DMS79 treated with DMSO at 0.1 percent for 48 hours (cell line): ENCODE measurements at regions not wholly inside any gene's neighbourhood (a gene's known extent, or its start where the extent isn't known, plus 50 kb on each side); places are given as distances from the start of the nearest gene placed in this dataset.
"Not testable (repeated sequence)": the region's sequence is repeated elsewhere in the genome, so short reads cannot be mapped to it uniquely, and the experiment has no call there.

Experiments used
- DNase-seq: peaks from one replicate; lab custom pipeline; 2025; lab: John Stamatoyannopoulos, UW

DNA sequence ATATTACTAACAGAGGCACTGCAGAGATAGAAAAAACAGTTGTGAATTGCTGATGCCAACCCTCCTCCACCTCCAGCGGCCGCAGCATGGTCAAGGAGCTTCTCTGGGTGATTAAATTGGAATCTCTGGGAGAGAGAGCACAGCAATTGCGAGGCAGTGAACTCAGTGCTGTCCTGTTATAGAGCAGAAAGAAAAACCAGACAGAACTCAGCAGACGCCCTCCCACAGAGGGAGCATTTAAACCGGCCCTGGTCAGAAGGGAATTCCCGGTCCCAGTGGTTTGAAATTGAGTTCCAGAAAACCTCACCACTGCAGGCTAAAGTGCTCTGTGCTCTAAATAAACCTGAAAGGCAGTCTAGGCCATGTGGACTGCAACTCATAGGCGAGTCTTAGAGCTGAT is 175.4 kb downstream of the SQOR start:
- DNase-seq, result no peak

DNA sequence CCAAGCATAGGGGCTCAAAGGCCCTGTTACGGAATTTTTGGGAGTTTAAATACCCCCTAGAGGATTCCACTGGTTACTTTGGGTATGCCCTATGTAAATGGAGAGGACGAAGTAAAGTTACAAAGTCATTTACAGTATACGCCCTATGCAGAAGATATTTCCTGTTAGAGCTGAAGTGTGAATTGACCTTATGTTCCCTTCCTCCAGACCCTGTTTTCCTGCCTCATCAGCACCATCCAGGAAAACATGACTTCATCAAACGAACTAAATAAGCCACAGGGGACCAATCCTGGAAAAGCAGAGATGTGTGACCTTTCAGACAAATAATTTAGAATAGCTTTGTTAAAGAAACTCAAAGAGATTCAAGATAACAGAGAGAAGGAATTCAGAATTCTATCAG is 177.4 kb downstream of the SQOR start:
- DNase-seq, result no peak

DNA sequence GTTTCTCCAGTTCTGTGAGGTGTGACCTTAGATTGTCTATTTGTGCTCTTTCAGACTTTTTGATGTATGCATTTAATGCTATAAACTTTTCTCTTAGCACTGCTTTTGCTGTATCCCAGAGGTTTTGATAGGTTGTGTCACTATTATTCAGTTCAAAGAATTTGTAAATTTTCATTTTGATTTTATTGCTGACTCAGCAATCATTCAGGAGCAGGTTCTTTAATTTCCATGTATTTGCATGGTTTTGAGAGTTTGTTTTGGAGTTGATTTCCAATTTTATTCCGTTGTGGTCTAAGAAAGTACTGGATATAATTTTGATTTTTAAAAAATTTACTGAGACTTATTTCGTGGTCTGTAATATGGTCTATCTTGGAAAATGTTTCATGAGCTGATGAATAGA is 182.7 kb downstream of the SQOR start:
- not testable (repeated sequence) for DNase-seq

DNA sequence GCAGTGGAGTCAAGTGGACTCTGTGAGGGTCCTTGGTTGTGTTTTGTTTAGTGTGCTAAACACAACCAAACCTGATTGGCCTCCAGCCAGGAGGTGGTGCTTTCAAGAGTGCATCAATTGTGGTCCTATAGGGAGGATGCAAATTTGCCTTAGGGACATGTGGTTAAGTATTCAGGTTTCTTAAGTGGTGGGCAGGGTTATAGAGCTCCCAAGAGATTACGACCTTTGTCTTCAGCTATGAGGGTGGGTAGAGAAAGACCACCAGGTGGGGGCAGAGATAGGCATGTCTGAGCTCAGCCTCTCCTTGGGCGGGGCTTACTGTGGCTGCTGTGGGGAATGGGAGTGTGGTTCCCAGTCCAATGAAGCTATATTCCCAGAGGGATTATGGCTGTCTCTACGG is 186.6 kb downstream of the SQOR start:
- DNase-seq, result no peak

DNA sequence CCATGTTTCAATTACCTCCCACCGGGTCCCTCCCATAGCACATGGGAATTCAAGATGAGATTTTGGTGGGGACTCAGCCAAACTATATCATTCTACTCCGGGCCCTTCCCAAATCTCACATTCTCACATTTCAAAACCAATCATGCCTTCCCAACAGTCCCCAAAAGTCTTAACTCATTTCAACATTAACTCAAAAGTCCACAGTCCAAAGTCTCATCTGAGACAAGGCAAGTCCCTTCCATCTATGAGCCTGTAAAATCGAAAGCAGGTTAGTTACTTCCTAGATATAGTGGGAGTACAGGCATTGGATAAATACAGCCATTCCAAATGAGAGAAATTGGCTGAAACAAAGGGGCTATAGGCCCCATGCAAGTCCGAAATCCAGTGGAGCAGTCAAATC is 188.1 kb downstream of the SQOR start:
- not testable (repeated sequence) for DNase-seq

DNA sequence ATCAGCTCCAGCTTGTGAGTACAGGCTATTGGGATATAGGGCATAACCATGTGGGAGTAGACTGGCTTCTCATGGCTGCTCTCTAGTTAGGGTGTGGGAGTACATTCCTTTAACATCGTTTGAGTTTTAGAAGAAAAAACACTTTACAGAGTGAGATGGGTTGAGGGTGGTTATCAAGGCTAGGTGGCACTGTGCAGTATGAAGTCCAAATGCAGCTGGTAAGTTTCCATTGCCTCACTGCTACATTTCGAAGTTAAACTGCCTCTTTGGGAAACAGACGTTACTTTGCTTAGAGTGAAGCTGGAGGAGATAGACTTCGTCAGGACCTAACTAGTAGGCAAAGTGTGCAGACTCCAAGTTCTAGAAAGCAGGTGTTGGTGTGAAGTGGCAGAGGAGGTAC is 192.4 kb downstream of the SQOR start:
- DNase-seq, result no peak

DNA sequence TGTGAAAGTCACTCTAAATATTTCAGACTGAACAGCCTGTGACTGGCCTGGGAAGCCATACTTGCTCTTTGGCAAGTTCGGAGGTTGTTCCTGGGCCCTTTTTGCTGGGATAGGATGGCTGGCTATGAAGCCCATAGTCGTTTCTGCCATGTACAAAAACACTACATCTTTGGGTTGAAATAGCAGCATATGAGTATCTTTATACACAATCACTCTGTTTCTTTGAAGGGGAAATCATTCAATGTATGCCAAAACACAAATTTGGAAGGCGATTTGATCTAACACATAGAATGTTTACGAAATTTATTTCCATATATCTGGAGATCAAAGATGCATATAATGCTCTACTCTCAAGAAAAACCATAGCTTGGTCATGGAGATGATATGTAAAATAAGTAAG is 192.9 kb downstream of the SQOR start:
- no peak for DNase-seq

DNA sequence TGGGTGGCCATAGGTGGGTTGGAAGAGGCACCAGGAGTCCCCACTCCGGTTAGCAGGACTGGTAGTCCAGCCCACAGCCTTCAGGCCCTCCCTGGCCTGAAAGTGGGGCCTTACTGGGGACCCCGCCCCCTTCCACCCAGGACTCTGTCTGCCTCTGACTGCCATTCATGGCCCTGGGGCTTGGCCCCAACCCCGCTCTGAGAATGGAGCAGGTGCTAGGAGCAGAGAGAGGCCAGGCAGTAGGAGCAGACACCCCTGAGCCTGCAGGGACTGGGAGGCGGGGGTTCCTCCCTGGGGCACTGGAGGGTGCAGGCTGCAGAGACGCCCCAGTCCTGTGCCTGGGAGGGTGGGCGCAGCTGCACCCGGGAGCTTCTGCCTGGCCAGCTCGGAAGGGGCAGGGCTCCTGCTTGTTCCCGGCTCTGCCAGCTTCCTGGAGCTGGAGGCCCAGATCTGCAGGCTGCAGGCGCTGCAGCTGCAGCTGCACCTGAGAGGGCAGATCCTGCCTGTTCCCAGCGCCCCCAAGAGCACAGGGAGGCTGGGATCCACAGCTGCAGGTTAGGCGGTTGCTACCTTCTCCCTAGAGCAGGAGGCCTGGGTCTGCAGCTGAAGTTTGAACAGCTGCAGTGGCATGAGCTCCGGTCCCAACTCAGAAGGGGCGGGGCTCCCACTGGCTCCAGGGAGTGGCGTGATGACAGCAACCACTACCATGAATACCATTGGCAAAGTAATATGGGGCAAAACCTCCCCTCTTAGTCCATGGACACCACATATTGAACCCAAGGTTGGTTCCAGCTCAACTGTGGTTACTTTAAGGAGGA is 194.7 kb downstream of the SQOR start:
- no peak for DNase-seq

DNA sequence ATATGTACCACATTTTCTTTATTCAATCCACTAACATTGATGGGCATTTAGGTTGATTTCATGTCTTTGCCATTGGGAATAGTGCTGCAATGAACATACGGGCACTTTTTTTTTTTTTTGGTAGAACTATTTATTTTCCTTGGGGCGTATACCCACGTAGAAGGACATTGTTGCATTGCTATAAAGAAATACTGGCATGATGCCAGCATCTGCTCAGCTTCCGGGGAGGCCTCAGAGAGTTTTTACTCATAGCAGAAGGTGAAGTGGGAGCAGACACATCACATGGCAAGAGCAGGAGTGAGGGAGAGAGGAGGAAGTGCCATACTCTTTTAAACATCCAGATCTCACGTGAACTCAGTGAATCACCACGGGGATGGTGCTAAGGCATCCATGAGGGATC is 197.0 kb downstream of the SQOR start:
- no peak for DNase-seq

DNA sequence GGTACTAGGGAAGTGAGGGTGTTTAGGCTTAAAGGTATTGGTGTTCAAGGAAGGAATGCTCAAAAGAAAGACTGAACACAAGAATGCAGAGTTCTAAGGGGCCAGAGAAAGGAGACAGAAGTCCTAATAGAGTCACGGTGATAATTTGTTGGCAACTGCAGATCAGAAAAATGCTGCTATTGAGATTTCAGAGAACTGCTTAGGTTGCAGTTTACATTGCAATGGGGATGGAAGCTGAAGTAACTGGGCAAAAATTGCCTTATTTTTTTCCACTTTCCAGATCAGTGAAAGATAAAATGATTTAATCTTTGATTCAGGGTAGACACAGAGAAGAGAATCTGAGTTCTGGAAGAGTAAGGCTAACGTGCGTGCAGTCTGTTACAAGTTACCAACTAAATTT is 199.8 kb downstream of the SQOR start:
- no peak for DNase-seq

DNA sequence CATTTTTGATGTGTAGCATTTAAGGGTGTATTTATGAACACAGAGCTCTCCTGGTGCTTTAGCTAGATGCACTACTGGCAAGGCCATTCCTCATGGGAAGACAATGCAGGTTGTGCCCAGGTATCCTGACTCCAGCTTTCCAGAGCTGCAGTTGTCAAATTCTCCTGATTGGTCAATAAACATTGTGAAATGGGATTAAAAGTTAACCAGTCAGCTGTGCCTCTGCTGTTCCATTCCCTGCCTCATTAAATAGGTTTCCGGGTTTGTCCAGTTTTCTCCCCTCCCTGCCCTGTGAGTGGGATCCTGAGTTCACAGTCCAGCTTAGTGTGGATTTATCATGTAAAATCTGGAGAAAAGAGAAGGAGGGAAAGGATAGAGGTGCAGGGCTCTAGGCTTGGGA is 207.3 kb downstream of the SQOR start:
- no peak for DNase-seq

DNA sequence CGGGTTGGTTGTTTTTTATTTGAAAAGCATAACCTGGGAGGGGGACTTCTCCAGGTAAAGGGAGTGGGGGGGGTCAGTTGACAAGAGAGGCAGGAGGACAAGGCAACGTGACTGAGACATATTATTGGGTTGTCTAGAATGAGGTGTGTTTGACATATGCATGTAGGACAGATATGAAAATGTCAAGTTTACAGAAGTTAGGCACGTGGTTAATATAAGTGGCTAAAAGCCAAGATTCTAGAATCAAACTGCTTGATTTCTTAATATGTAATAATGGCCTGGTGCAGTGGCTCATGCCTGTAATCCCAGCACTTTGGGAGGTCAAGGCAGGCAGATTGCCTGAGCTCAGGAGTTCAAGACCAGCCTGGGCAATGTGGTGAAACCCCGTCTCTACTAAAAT is 212.8 kb downstream of the SQOR start:
- no peak for DNase-seq

DNA sequence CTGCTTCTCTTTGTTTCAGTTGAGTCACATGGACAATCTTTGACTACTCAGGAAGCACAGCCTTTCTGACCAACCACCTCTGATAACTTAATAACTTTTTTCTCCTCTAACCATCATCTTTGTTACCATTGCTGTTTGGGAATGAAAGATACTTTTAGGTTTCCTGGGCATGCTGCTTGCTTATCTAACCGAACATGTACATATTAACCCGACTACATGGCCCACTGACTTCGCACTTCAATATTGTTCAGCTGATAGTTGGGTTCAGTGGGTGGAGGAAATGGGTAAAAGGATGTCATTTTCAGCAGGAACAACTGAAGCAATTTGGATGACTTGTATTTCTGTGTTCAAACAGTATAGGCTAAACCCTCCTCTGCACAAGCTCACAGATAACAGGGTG is 214.3 kb downstream of the SQOR start:
- no peak for DNase-seq

DNA sequence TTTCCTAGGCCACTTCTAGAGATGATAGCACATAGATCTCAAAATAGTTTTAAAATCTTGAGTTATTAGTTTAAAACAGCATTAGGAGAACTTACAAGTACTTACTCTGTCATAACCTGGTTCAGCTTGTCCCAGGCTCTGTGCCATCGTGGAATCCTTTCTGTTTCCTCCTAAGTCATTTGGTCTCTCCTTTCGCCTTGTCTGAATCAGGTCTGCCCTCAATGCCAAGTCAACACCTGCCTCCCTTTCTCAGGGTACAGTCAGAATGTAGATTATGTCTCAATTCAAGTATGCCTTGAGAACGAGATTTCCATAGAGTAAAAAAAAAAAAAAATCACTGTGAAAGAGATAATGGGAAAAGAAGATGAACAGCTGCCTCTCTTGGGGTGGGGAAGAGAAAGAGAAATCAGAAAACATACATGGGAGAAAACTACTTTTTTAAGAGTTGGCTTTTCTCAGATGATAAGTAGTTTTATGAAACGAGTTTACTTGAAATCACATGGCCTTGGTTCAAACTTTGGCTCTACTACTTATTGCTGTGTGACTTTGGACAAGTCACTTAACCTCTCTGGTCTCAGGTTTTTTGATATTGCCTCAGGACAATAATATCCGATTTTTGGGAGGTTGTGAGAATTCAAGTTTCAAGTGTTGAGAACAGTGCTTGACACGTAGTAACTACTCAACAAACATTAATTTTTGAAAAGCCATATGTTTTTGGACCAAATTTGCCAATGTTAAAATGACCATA is 219.8 kb downstream of the SQOR start:
- DNase-seq, result no peak

DNA sequence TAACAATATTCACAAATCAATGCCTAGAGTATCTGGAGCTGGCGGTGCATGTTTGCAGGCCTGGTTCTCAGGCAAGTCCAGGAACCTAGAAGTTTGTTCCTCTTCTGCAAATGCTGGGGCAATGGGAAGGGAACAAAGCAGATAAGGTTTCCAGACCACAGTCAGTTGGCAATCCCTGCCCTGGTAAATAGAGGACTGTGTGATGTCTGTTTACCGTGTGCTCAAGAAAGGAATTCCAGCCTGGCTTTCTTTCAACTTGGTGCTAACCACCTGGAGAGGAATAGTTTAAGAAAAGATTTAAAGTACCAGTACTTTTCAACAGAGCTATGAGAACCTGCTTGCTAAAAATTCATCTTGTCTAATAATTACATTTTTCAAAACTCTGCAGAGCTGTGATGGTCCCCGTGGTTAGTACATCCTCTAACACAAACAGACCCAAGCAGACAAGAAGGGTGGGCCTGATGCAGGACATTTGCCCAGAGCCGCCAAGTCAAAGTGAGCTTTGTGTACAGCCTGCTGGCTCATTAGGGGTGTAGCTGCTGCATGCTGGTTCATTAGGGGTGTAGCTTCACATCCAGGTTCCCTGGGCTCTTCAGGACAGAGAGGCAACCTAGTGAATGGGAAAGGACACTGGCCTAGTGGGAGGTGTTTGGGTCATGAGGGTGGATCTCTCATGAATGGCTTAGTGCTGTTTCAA is 220.5 kb downstream of the SQOR start:
- DNase-seq, result no peak

DNA sequence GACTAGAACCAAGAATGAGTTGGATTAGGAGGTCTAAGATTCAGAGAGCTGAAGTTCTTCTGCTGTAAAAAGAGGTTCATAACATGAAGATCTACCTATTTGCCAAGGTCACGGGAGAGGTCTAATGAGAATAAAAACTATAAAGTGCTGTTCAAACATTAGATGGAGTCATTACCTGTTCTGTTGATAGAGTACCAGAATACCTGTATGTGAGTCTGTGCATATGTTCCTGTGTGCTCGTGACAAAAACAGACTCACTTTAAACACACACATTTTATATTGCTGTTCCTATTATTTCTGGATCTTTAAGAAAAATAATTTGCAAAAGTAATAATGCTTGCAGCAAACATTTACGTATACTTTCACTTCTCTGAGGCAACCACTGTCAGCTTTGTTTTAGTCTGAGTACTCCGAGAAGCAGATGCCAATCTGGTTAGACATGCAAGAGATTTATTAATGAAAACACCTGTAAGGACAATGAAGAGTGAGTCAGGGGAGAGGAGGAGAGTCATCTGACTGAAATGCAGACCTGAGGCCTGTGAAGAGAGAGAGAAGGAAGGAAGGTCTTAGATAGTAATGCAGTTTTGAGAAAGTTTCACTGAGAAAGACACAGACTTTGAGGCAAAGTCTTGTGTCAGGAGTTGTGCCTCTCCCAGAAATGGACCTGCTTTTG is 221.2 kb downstream of the SQOR start:
- DNase-seq, result no peak

DNA sequence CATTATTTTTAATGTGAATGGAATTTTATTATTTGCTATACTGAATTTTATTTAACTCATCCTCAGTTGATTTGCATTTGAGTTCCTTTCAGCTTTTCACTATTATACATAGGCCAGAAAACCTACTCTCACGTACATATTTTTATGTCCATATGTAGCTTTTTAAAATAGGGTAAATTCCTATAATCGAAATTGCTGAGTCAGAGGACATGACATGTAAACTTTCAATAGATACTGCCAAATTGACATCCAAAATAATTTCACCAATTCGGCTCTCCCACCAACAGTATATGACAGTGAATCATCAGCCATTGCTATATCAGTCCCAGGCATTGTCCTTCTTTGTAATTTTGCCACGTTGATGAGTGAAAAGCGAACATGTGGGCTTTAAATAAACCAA is 222.5 kb downstream of the SQOR start:
- no peak for DNase-seq

DNA sequence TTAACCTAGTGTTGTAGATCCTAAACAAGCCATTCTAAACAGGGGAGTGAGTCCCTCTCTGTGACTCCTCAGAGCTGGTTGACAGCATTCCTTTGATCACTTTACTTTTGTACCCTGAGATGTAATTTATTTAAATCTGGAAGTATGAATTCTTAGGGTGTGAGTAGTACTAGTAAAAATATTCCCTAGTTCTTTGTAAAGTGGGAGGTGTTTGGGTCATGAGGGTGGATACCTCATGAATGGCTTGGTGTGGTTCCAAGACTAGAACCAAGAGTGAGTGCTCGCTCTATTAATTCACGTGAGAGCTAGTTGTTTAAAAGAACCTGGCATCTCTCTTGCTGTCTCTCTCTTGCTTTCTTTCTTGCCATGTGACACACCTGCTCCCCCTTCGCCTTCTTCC is 223.7 kb downstream of the SQOR start:
- DNase-seq, result no peak

DNA sequence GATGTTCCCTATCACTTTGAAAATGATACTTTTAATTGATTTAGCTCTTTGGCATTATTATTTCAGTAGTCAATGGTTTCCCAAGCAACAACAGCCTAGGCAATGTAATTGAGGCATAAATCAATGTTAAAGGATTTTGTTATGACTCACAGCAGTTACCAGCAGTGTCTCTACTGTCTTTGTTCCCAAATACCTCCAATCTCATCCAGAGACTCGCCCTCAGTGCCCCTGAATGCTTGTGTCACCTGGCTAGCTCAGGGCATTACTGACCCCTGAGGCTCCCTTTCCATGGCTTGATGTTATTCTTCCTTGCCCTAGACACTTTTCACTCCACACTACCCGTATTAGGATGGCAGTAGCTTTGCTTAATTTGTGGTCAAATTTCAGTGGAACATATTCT is 227.2 kb downstream of the SQOR start:
- DNase-seq, result no peak

DNA sequence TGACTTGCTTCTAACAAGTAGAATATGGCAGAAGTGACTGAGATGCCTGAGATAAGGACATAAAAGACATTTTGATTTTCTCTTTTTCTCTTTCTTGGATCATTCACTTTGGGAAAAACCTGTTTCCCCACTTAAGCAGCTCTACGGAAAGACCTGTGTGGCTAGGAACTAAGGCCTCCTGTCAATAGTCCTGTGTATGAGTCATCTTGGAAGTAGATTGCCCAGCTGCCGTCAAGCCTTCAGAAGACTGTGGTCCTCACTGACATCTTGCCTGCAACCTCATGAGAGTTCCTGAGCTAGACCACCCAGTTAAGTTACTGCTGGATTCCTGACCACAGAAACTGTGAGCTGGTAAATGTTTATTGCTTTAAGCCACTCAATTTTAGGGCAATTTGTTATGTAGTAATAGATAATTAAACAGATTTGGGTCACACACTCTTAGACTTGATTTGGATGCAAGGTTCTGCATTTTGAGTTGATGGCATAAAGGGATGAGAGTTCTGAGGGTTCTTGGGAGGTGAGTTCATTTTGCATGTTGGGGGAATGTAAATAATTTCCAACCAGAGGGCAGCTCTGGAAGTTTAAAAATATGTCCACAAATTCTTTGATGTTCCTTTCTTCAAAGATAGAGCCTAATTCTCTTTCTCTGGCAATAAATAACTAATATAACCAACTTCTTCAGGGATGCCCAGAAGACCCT is 229.2 kb downstream of the SQOR start:
- DNase-seq, result no peak

DNA sequence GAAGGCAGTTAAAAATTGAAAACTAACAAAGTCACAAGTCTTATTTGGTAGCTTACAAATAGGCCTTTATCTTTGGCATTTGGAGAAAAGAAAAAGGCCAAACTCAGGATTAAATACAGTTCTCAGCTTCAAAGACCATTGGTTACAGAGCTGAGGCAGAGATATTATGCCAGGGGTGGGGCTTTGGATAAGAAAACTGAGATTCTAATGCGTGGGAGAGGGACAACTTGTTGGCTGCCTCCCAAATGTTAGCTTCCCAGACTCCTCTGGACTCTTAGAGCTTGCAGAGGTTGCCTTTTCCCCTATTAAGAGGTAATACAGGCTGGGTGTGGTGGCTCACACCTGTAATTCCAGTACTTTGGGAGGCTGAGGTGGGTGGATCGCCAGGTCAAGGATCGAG is 231.8 kb downstream of the SQOR start:
- no peak for DNase-seq

DNA sequence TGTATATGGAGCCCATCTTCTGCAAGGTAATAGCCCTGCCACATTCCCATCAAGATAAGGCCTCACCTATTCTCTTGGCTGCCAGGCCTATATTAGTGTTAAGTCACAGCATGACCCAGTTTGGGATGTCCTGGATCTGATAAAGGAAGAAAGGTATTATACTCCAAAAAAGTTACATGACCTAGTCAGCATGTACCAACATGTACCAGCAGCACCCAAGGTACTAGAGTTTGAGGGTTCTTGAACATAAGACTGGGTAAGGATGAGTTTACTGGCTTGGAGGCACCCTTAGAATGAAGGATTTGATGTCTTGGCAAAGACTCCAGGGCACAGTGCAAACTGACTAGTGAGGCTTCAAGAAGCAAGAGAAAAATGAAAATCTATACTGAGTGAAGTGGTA is 232.5 kb downstream of the SQOR start:
- DNase-seq, result no peak
